MM.1S (cell line): ENCODE measurements at regions not wholly inside any gene's neighbourhood (a gene's known extent, or its start where the extent isn't known, plus 50 kb on each side); places are given as distances from the start of the nearest gene placed in this dataset.

Source experiments
- CTCF ChIP-seq: fragments of 300-600 bp; sonication (generic); IDR thresholded peaks from 2 replicates; pipeline ENCODE4 v1.5.1; 2016; ENCODE audit warnings: antibody characterized with exemption, low read length, mixed read lengths
- EZH2 ChIP-seq: fragments of 300-600 bp; sonication (generic); optimal IDR thresholded peaks from 2 replicates; pipeline ENCODE3; 2017; ENCODE audit warnings: low read depth, mild to moderate bottlenecking, antibody characterized with exemption, low read length, mixed read lengths

- no peak for TF ChIP-seq CTCF
- TF ChIP-seq EZH2 = no peak
Observed at GRCh38 chr2:224114428-224114827, 75.3 kb upstream of the SERPINE2 start.
